Right atrium auricular region (tissue), 2 donors: ENCODE measurements at regions not wholly inside any gene's neighbourhood (a gene's known extent, or its start where the extent isn't known, plus 50 kb on each side); places are given as distances from the start of the nearest gene placed in this dataset.

Source experiments
- DNase-seq: peaks from one replicate; pipeline ENCODE4 v3.0.0-alpha.2; 2019; ENCODE audit warnings: low spot score
- H3K27ac ChIP-seq, 2 donors: fragments of 200-600 bp; sonication (generic); 1 replicate in 1 of 2; 2 replicates in 1 of 2; pipeline ENCODE4 v1.5.1; 2016 to 2019
- H3K27me3 ChIP-seq, 2 donors: fragments of 200-600 bp; sonication (generic); one replicate each; pipeline versions ENCODE4 v1.5.1 to v1.6.0; 2017 to 2019
- H3K36me3 ChIP-seq: fragments of 200-600 bp; sonication (generic); one replicate; pipeline ENCODE4 v1.5.1; 2016
- H3K4me1 ChIP-seq, 2 donors: fragments of 200-600 bp; sonication (generic); one replicate each; pipeline versions ENCODE4 v1.5.1 to v1.6.0; 2017 to 2019
- H3K4me3 ChIP-seq, 2 donors: fragments of 200-600 bp; sonication (generic); 1 replicate in 1 of 2; 2 replicates in 1 of 2; pipeline ENCODE4 v1.5.1; 2017 to 2019; ENCODE audit warnings: mild to moderate bottlenecking in 1 of 2, moderate library complexity in 1 of 2
- H3K9me3 ChIP-seq, 2 donors: fragments of 200-600 bp; sonication (generic); one replicate each; pipeline ENCODE4 v1.5.1; 2019
- TF ChIP-seq, protein P1 (sequence below), 2 donors: fragments of 200-600 bp; sonication (generic); IDR thresholded peaks; one replicate each; pipeline ENCODE4 v1.5.1; 2019; ENCODE audit warnings: antibody characterized with exemption in 2 of 2

DNA sequence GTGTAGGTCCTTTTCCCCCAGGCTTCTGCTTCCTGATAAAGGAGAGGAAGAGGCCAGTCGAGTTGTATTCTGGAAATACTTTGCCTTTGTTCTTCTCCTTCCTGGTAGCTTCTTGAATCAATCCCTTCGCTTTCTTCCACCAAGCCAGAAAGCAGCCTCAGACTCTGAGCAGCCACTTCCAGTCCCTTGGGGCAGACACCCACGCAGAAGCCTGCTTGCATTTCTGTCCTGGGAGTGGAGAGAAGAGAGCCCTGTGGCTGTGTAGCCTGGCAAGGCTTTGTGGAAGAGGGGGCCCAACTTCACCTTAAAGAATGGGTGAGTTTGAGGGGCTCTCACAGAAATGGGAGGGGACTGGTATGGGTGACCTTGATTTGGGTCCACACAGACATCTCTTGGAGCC lies 211.0 kb upstream of the SSTR4 start:
- Histone ChIP-seq H3K9me3 (no peaks in the 10 kb centered on the region), H3K27ac (no peak overlapping the region), H3K36me3 (no peaks in the 10 kb centered on the region), H3K4me3 (no peak overlapping the region), H3K27me3 (no peaks in the 10 kb centered on the region), H3K4me1 (no peaks in the 10 kb centered on the region)
- TF ChIP-seq, protein P1, sequence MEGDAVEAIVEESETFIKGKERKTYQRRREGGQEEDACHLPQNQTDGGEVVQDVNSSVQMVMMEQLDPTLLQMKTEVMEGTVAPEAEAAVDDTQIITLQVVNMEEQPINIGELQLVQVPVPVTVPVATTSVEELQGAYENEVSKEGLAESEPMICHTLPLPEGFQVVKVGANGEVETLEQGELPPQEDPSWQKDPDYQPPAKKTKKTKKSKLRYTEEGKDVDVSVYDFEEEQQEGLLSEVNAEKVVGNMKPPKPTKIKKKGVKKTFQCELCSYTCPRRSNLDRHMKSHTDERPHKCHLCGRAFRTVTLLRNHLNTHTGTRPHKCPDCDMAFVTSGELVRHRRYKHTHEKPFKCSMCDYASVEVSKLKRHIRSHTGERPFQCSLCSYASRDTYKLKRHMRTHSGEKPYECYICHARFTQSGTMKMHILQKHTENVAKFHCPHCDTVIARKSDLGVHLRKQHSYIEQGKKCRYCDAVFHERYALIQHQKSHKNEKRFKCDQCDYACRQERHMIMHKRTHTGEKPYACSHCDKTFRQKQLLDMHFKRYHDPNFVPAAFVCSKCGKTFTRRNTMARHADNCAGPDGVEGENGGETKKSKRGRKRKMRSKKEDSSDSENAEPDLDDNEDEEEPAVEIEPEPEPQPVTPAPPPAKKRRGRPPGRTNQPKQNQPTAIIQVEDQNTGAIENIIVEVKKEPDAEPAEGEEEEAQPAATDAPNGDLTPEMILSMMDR (IDR thresholded peaks at IDR 0.05) = no peak
- no peak for DNase-seq

DNA sequence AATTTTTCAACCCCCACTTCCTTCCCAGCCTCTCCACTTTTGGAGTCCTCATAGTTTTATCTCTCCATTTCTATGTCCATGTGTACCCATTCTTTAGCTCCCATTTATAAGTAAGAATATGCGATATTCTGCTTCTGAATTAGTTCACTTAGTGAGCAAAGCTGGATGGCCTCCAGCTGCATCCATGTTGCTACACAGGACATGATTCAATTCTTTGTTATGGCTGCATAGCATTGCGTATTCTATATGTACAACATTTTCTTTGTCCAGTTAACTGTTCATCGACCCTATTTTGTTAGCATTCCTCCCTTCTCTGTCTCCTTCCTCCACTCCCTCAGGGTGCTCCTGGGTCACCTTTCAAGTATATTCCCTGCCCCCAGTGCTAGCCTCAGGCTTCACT lies 210.0 kb upstream of the SSTR4 start:
- DNase-seq = no peak
- Histone ChIP-seq H3K4me3 (no peak overlapping the region), H3K36me3 (no peaks in the 10 kb centered on the region), H3K27me3 (no peaks in the 10 kb centered on the region), H3K4me1 (no peaks in the 10 kb centered on the region), H3K27ac (no peak overlapping the region), H3K9me3 (no peaks in the 10 kb centered on the region)
- TF ChIP-seq, protein P1 (IDR thresholded peaks at IDR 0.05) = no peak

DNA sequence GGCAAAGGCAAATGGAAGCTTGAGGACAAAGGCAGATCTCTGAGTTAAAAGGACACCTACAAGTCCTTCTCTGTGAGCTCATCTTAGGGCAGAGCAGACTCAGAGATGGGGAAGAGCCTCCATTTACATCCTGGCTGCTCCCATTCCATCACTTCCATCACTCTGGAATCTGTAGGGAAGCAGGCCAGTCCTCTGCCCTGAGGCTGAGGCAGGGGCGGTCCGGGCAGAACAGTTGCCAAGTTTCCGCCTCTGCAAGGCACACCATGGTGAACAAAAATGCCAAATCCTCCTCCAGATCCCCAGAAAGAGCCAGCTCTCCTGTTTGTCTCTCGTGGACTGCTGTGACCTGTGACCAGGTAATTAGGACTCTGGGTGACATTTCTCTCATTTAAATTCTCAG lies 209.6 kb upstream of the SSTR4 start:
- no peak for DNase-seq
- Histone ChIP-seq H3K27ac (no peak overlapping the region), H3K36me3 (no peaks in the 10 kb centered on the region), H3K9me3 (no peaks in the 10 kb centered on the region), H3K4me1 (no peaks in the 10 kb centered on the region), H3K27me3 (no peaks in the 10 kb centered on the region), H3K4me3 (no peak overlapping the region)
- TF ChIP-seq, protein P1 (IDR thresholded peaks at IDR 0.05) = no peak

DNA sequence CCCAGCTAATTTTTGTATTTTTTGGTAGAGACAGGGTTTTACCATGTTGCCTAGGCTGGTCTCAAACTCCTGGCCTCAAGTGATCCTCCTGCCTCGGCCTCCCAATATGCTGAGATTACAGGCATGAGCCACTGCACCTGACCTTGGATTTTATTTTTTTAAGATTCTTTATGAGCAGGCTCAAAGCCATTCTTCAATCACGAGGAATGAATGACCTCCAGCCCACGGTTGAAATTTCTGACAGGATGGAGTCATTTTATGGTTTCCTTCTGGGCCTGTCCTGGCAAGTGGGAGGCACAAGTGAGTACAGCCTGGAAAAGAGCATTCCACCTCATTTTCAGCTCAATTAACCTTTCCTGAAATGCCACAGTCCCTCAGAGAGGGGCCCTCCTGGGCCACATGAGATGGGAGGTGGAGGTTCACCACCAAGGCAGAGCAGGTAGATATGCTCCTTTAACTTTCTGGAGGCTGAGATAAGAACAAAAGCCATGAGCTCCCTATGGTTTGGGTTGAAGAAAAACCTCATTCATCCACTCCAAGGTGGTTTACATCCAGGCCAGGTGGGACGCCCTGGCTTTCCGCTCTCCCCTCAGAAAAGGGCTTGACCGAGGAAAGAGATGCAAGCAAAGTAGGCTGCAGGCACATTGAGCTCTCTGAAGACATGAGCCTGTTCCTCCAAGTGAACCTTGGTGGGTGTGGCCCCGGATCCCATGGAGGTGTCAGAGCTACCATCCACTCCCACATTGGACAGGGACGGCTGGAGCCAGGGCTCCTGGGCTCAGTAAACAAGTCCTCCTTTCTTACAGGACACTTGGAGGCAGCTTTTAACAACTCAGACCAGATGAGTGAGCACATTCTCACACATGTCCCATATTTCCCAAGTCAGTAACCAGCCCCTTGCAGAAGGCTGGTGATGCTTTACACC lies 208.5 kb upstream of the SSTR4 start:
- no peaks in the 10 kb centered on the region for H3K4me1 ChIP-seq
- H3K9me3 ChIP-seq = no peaks in the 10 kb centered on the region
- TF ChIP-seq, protein P1 (IDR thresholded peaks at IDR 0.05) = no peak
- no peaks in the 10 kb centered on the region for H3K36me3 ChIP-seq
- no peaks in the 10 kb centered on the region for H3K27me3 ChIP-seq
- H3K4me3 ChIP-seq = no peak overlapping the region
- no peak overlapping the region for H3K27ac ChIP-seq
- DNase-seq = no peak

DNA sequence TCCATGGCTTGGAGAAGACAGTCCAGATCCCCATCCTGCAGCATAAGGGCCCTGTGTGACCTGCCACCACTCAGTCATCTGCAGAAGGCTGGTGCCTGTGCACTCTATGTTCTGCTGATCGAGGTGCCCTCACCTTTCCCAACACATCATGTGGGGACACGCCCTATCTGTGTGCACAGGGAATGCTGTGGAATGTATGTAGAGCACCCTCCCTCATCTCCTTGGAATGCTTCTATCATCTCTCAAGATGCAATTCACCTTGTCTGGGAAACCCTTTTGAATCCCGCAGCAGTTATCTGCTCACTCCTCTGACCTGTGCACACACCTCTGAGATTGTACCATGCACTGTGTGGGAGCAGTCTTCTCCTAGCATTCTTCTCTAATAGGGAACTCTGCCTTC lies 207.2 kb upstream of the SSTR4 start:
- H3K9me3 ChIP-seq = no peaks in the 10 kb centered on the region
- no peak overlapping the region for H3K4me3 ChIP-seq
- H3K27me3 ChIP-seq = no peaks in the 10 kb centered on the region
- H3K27ac ChIP-seq = no peak overlapping the region
- TF ChIP-seq, protein P1 (IDR thresholded peaks at IDR 0.05) = no peak
- no peaks in the 10 kb centered on the region for H3K4me1 ChIP-seq
- no peaks in the 10 kb centered on the region for H3K36me3 ChIP-seq
- no peak for DNase-seq

DNA sequence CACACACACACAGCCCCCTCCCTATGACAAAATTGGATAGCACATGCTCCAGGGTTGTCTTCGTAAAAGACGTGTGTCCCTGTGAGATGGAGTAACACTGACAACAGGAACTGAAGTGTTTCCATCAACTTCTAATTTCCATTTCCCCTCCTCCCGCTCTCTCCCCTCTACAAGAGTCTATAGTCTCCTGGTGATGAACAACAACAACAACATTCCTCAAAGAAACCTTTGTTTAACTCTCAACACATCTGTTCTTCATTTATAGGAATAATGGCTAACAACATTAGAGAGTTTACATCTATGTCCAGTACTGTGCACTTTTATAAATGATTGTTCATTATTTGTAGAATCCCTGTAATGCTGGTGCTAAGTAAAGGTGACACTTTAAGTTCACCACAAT lies 205.8 kb upstream of the SSTR4 start:
- TF ChIP-seq, protein P1 (IDR thresholded peaks at IDR 0.05) = no peak
- no peaks in the 10 kb centered on the region for H3K4me1 ChIP-seq
- no peak overlapping the region for H3K4me3 ChIP-seq
- no peaks in the 10 kb centered on the region for H3K27me3 ChIP-seq
- no peaks in the 10 kb centered on the region for H3K36me3 ChIP-seq
- no peaks in the 10 kb centered on the region for H3K9me3 ChIP-seq
- no peak overlapping the region for H3K27ac ChIP-seq
- no peak for DNase-seq
